HG03066 (cell line): ENCODE measurements at regions not wholly inside any gene's neighbourhood (a gene's known extent, or its start where the extent isn't known, plus 50 kb on each side); places are given as distances from the start of the nearest gene placed in this dataset.

Source experiments
- ATAC-seq: cut with Tn5 transposase; IDR thresholded peaks from one replicate; pipeline ENCODE4 v1.9.1; 2021; ENCODE audit warnings: low read depth; ENCODE audit not compliant: unreplicated experiment

GRCh38 chr7:94261067-94261466 lies 133.6 kb upstream of the COL1A2 start:
- ATAC-seq, result no peak

GRCh38 chr7:94264756-94265155 lies 129.9 kb upstream of the COL1A2 start:
- ATAC-seq, result no peak

GRCh38 chr7:94265456-94265855 lies 129.2 kb upstream of the COL1A2 start:
- ATAC-seq, result no peak

- no peak for ATAC-seq
Measured at GRCh38 chr7:94266238-94266644, 128.5 kb upstream of the COL1A2 start.

GRCh38 chr7:94270772-94271171 lies 123.9 kb upstream of the COL1A2 start:
- no peak for ATAC-seq

GRCh38 chr7:94272821-94273583 lies 121.7 kb upstream of the COL1A2 start:
- no peak for ATAC-seq

GRCh38 chr7:94274828-94275227 lies 119.9 kb upstream of the COL1A2 start:
- ATAC-seq, result no peak

GRCh38 chr7:94276027-94276426 lies 118.7 kb upstream of the COL1A2 start:
- ATAC-seq, result no peak

- ATAC-seq, result no peak
Measured at GRCh38 chr7:94276795-94277194, 117.9 kb upstream of the COL1A2 start.

- no peak for ATAC-seq
Measured at GRCh38 chr7:94277236-94277635, 117.5 kb upstream of the COL1A2 start.

GRCh38 chr7:94280851-94281250 lies 113.8 kb upstream of the COL1A2 start:
- ATAC-seq, result no peak

GRCh38 chr7:94284104-94284503 lies 110.6 kb upstream of the COL1A2 start:
- no peak for ATAC-seq

GRCh38 chr7:94286111-94286510 lies 108.6 kb upstream of the COL1A2 start:
- no peak for ATAC-seq

- no peak for ATAC-seq
Measured at GRCh38 chr7:94288096-94288495, 106.6 kb upstream of the COL1A2 start.

GRCh38 chr7:94289071-94289470 lies 105.6 kb upstream of the COL1A2 start:
- ATAC-seq, result no peak

- no peak for ATAC-seq
Measured at GRCh38 chr7:94294471-94295131, 100.1 kb upstream of the COL1A2 start.

GRCh38 chr7:94295850-94296249 lies 98.8 kb upstream of the COL1A2 start:
- no peak for ATAC-seq

GRCh38 chr7:94296881-94297280 lies 97.8 kb upstream of the COL1A2 start:
- no peak for ATAC-seq

GRCh38 chr7:94297397-94297838 lies 97.3 kb upstream of the COL1A2 start:
- ATAC-seq, result no peak

- ATAC-seq, result no peak
Measured at GRCh38 chr7:94298943-94299342, 95.8 kb upstream of the COL1A2 start.

- ATAC-seq, result no peak
Measured at GRCh38 chr7:94300176-94300835, 94.4 kb upstream of the COL1A2 start.
